CD14-positive monocyte (primary cell): ENCODE measurements at regions not wholly inside any gene's neighbourhood (a gene's known extent, or its start where the extent isn't known, plus 50 kb on each side); places are given as distances from the start of the nearest gene placed in this dataset.

Source experiments
- DNase-seq, 3 donors: peaks; one replicate each; pipeline ENCODE4 v3.0.0-alpha.2; 2011 to 2022
- H2AFZ ChIP-seq: 2 replicates; pipeline ENCODE4 v1.6.0; 2012; ENCODE audit warnings: mild to moderate bottlenecking, low read depth, low read length, inconsistent platforms; ENCODE audit not compliant: insufficient read depth, poor library complexity, severe bottlenecking
- H3K27ac ChIP-seq, 2 donors: 1 replicate in 1 of 2; 2 replicates in 1 of 2; pipeline ENCODE4 v1.5.1; 2012 to 2013; ENCODE audit warnings: low read length in 2 of 2, control low read depth in 1 of 2, inconsistent platforms in 1 of 2, low read depth in 1 of 2, mild to moderate bottlenecking in 1 of 2
- H3K27me3 ChIP-seq, 2 donors: one replicate each; pipeline versions ENCODE4 v1.6.0 to v1.6.1; 2011 to 2013; ENCODE audit warnings: low read length in 2 of 2; ENCODE audit not compliant: control insufficient read depth in 2 of 2, insufficient read depth in 2 of 2
- H3K36me3 ChIP-seq, 2 donors: replicated peaks in 1 of 2; 1 replicate in 1 of 2; 2 replicates in 1 of 2; pipeline versions ENCODE4 v1.5.1 to v1.6.1; 2012 to 2013; ENCODE audit warnings: low read length in 2 of 2, control low read depth in 1 of 2, inconsistent platforms in 1 of 2, mild to moderate bottlenecking in 1 of 2; ENCODE audit not compliant: insufficient read depth in 2 of 2, control insufficient read depth in 1 of 2
- H3K4me1 ChIP-seq, 2 donors: 1 replicate in 1 of 2; 2 replicates in 1 of 2; pipeline versions ENCODE4 v1.5.1 to v1.6.1; 2012 to 2013; ENCODE audit warnings: low read length in 2 of 2, control low read depth in 1 of 2, inconsistent platforms in 1 of 2, mild to moderate bottlenecking in 1 of 2, moderate library complexity in 1 of 2; ENCODE audit not compliant: insufficient read depth in 2 of 2, control insufficient read depth in 1 of 2
- H3K4me2 ChIP-seq: replicated peaks from 2 replicates; pipeline ENCODE3; 2012; ENCODE audit warnings: low read length, moderate library complexity, mild to moderate bottlenecking; ENCODE audit not compliant: poor library complexity, severe bottlenecking; ENCODE audit errors: extremely low read depth
- H3K4me3 ChIP-seq, 3 experiments: fragments of 200-600 bp in 1 of 3; sonication (generic) in 1 of 3; replicated peaks in 1 of 3; 1 replicate in 2 of 3; 2 replicates in 1 of 3; pipeline ENCODE4 v1.5.1; 2011 to 2013; ENCODE audit warnings: low read length in 3 of 3, mild to moderate bottlenecking in 3 of 3, control low read depth in 2 of 3, low read depth in 2 of 3, inconsistent platforms in 1 of 3, moderate library complexity in 1 of 3
- H3K79me2 ChIP-seq: 2 replicates; pipeline ENCODE4 v1.6.0; 2012; ENCODE audit warnings: mild to moderate bottlenecking, control low read depth, inconsistent platforms, low read length, moderate library complexity; ENCODE audit not compliant: insufficient read depth
- H3K9ac ChIP-seq: 2 replicates; pipeline ENCODE4 v1.6.0; 2017; ENCODE audit warnings: low read length, mild to moderate bottlenecking; ENCODE audit not compliant: insufficient read depth, poor library complexity, severe bottlenecking
- H3K9me3 ChIP-seq, 2 donors: replicated peaks in 1 of 2; 1 replicate in 1 of 2; 2 replicates in 1 of 2; pipeline versions ENCODE4 v1.5.1 to v1.6.1; 2012 to 2013; ENCODE audit warnings: low read length in 2 of 2, control low read depth in 1 of 2; ENCODE audit not compliant: control insufficient read depth in 1 of 2, insufficient read depth in 1 of 2
- H4K20me1 ChIP-seq: 2 replicates; pipeline ENCODE4 v1.6.0; 2012; ENCODE audit warnings: mild to moderate bottlenecking, low read length, control low read depth, moderate library complexity; ENCODE audit not compliant: insufficient read depth
- H3K27ac Mint-ChIP-seq, 7 donors: one replicate each; pipeline ENCODE4 v1.8.0; 2020; ENCODE audit warnings: mild to moderate bottlenecking in 7 of 7, mixed read lengths in 7 of 7, moderate library complexity in 6 of 7, inconsistent platforms in 2 of 7
- H3K27me3 Mint-ChIP-seq, 3 donors: one replicate each; pipeline ENCODE4 v1.8.0; 2021 to 2022; ENCODE audit warnings: low read depth in 3 of 3, mild to moderate bottlenecking in 3 of 3, mixed read lengths in 3 of 3, moderate library complexity in 3 of 3, inconsistent platforms in 1 of 3
- H3K36me3 Mint-ChIP-seq, 2 donors: one replicate each; pipeline ENCODE4 v1.8.0; 2020; ENCODE audit warnings: mixed read lengths in 2 of 2, inconsistent platforms in 1 of 2, mild to moderate bottlenecking in 1 of 2
- H3K4me1 Mint-ChIP-seq: one replicate; pipeline ENCODE4 v1.8.0; 2020; ENCODE audit warnings: mild to moderate bottlenecking, mixed read lengths
- H3K4me3 Mint-ChIP-seq, 2 donors: one replicate each; pipeline ENCODE4 v1.8.0; 2020; ENCODE audit warnings: mild to moderate bottlenecking in 2 of 2, mixed read lengths in 2 of 2, moderate library complexity in 1 of 2
- H3K9me3 Mint-ChIP-seq, 7 donors: one replicate each; pipeline ENCODE4 v1.8.0; 2020 to 2022; ENCODE audit warnings: mixed read lengths in 7 of 7, mild to moderate bottlenecking in 6 of 7, moderate library complexity in 6 of 7, inconsistent platforms in 2 of 7
- WGBS: methylation state at CpG from one replicate; pipeline ENCODE4 v1.1.5; 2013; ENCODE audit warnings: missing lambda C conversion rate; ENCODE audit not compliant: insufficient coverage; 5-methylcytosine and 5-hydroxymethylcytosine counted together
- intact Hi-C, 2 donors: fragments of 100-400 bp; cut with micrococcal nuclease; formaldehyde crosslinking; loops; one replicate each; pipeline versions ENCODE4 v1.15.0 to v1.15.1; 2023
- TF ChIP-seq, protein P1 (sequence below): fragments of 200-600 bp; IDR thresholded peaks from one replicate; pipeline ENCODE4 v1.8.0; 2022; ENCODE audit warnings: antibody characterized with exemption, mild to moderate bottlenecking

DNA sequence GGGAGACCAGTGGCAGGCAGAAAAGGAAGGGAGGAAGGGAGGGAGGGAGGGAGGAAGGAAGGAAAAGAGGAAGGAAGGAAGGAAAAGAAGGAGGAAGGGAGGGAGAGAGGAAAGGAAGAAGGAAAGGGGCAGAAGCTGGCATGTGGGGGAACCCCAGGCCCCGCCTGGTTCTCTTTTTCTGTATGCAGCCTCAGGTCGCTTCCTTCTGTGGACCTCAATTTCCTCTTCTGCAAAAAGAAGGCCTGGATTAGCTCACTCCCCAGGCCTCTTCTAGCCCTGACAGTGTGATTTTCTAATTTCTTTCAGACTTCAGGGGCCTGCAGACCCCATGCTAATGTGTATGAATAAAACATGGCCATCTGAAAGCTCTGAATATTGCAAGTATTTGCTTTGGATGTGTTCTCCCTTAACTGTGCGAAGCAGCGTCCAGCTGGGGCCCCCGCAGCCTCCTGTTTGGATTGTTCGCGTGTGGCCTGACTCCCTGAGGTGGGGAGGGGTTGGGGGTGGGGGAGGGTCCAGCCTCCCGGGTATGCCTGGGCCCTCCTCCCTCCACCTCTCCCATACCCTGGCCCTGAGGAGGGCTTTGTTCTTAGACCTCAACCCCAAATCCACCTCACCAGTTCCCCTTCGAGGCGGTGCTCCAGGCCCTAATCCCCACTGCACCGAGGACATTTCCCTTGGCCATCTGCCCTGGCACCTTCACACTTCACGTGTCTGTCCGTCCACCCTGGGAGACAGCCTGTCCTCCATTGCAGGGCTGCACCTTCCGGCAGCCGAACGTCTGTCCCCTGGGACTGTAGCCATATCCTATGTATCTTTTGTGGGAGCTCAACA is 199.9 kb upstream of the ATP6AP2 start:
- Mint-ChIP-seq H3K4me3 (no peak overlapping the region), H3K4me1 (peaks cover 54% of the 10 kb centered on the region), H3K9me3 (peaks cover 0 to 6% (median 1%) of the 10 kb centered on the region in 7 donors), H3K27ac (peak overlapping the region; percentile 74 to 89 (median 86)), H3K27me3 (peaks cover 0 to 30% (median 0%) of the 10 kb centered on the region in 3 donors), H3K36me3 (no peaks in the 10 kb centered on the region)
- H2AFZ ChIP-seq = no peak overlapping the region
- no peaks in the 10 kb centered on the region for H3K27me3 ChIP-seq
- no peak overlapping the region for H3K9ac ChIP-seq
- no peaks in the 10 kb centered on the region for H3K9me3 ChIP-seq
- peaks cover 53 to 59% of the 10 kb centered on the region in 2 donors for H3K4me1 ChIP-seq
- H3K4me2 ChIP-seq = no peak overlapping the region
- intact Hi-C loops = loop anchor here in 1 of 2 donors (10.0 kb wide), 2 partner anchors 54 to 76 kb away; no protein-coding TSS in a partner anchor
- H3K27ac ChIP-seq = peak overlapping the region; percentile 70 to 75
- H3K4me3 ChIP-seq = no peak overlapping the region
- H3K79me2 ChIP-seq = no peaks in the 10 kb centered on the region
- H4K20me1 ChIP-seq = no peaks in the 10 kb centered on the region
- TF ChIP-seq, protein P1, sequence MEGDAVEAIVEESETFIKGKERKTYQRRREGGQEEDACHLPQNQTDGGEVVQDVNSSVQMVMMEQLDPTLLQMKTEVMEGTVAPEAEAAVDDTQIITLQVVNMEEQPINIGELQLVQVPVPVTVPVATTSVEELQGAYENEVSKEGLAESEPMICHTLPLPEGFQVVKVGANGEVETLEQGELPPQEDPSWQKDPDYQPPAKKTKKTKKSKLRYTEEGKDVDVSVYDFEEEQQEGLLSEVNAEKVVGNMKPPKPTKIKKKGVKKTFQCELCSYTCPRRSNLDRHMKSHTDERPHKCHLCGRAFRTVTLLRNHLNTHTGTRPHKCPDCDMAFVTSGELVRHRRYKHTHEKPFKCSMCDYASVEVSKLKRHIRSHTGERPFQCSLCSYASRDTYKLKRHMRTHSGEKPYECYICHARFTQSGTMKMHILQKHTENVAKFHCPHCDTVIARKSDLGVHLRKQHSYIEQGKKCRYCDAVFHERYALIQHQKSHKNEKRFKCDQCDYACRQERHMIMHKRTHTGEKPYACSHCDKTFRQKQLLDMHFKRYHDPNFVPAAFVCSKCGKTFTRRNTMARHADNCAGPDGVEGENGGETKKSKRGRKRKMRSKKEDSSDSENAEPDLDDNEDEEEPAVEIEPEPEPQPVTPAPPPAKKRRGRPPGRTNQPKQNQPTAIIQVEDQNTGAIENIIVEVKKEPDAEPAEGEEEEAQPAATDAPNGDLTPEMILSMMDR = no peak
- H3K36me3 ChIP-seq = no peaks in the 10 kb centered on the region
- 16% methylated on average over 3 of the region's 16 CpGs for WGBS
- DNase-seq = peak; percentile 61 to 85 (median 74)

DNA sequence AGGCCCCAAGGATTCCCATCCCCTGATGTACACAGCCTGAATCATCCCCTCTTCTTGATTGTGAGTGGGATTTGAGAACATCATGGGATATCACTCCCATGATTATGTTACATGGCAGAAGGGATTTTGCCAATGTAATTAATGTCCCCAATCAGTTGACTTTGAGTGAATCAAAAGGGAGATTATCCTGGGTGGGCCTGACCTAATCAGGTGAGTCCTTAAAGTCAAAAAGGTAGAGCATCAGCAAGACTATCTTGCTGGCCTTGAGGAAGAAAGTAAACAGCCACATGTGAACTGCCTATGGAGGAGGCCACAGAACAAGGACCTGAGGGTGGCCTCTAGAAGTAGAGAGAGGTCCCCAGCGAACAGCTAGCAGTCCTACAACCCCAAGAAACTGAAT is 203.1 kb upstream of the ATP6AP2 start:
- no CpG with 5 or more reads among the region's 1 CpG for WGBS
- H3K27me3 Mint-ChIP-seq = peaks cover 0 to 14% (median 0%) of the 10 kb centered on the region in 3 donors
- H3K9me3 Mint-ChIP-seq = peaks cover 0 to 2% (median 0%) of the 10 kb centered on the region in 7 donors
- Histone ChIP-seq H3K9ac (no peak overlapping the region), H2AFZ (no peak overlapping the region), H3K4me1 (peaks cover 26 to 32% of the 10 kb centered on the region in 2 donors), H3K36me3 (no peaks in the 10 kb centered on the region), H3K27ac (no peak overlapping the region), H3K27me3 (no peaks in the 10 kb centered on the region), H3K4me2 (no peak overlapping the region), H3K79me2 (no peaks in the 10 kb centered on the region), H4K20me1 (no peaks in the 10 kb centered on the region), H3K9me3 (no peaks in the 10 kb centered on the region), H3K4me3 (no peak overlapping the region)
- H3K27ac Mint-ChIP-seq = no peak overlapping the region
- no peak for DNase-seq
- peaks cover 27% of the 10 kb centered on the region for H3K4me1 Mint-ChIP-seq
- H3K4me3 Mint-ChIP-seq = no peak overlapping the region
- TF ChIP-seq, protein P1 = no peak
- no peaks in the 10 kb centered on the region for H3K36me3 Mint-ChIP-seq
- intact Hi-C loops = no loop called here
